Activated CD8-positive, alpha-beta T cell treated with anti-CD3 and anti-CD28 coated beads, Interleukin-2, amount 10 ng/mL, durations not matched to agents 7 days and 5 days (primary cell): ENCODE measurements at regions not wholly inside any gene's neighbourhood (a gene's known extent, or its start where the extent isn't known, plus 50 kb on each side); places are given as distances from the start of the nearest gene placed in this dataset.

Experiments used
- ATAC-seq: fragments of 150-1000 bp; cut with Tn5 transposase; one replicate; pipeline ENCODE4 v1.10.0; 2021; ENCODE audit warnings: moderate library complexity
- CTCF ChIA-PET: fragments of 350-600 bp; sonication (Branson Sonifier 250); formaldehyde crosslinking; loops from one replicate; lab custom pipeline; 2021; ENCODE audit warnings: antibody characterized with exemption; lab: Charles Lee
- POLR2A ChIA-PET: fragments of 350-600 bp; sonication (Branson Sonifier 250); formaldehyde crosslinking; loops from one replicate; lab custom pipeline; 2021; ENCODE audit warnings: antibody characterized with exemption; lab: Charles Lee
- DNase-seq: peaks from one replicate; pipeline ENCODE4 v3.0.0-alpha.2; 2020
- H3K27ac Mint-ChIP-seq: one replicate; pipeline ENCODE4 v1.8.0; 2021; ENCODE audit warnings: mild to moderate bottlenecking, mixed read lengths
- H3K27me3 Mint-ChIP-seq: one replicate; pipeline ENCODE4 v1.8.0; 2021; ENCODE audit warnings: low read depth, mixed read lengths
- H3K36me3 Mint-ChIP-seq: one replicate; pipeline ENCODE4 v1.8.0; 2021; ENCODE audit warnings: low read depth, mixed read lengths
- H3K4me1 Mint-ChIP-seq: one replicate; pipeline ENCODE4 v1.8.0; 2021; ENCODE audit warnings: low read depth, mixed read lengths
- H3K4me3 Mint-ChIP-seq: one replicate; pipeline ENCODE4 v1.8.0; 2021; ENCODE audit warnings: mild to moderate bottlenecking, mixed read lengths
- H3K9me3 Mint-ChIP-seq: one replicate; pipeline ENCODE4 v1.8.0; 2022; ENCODE audit warnings: mixed read lengths; ENCODE audit not compliant: insufficient read depth

- ATAC-seq (no peak), DNase-seq (no peak)
- no peaks in the 10 kb centered on the region for H3K4me1 Mint-ChIP-seq
- H3K27me3 Mint-ChIP-seq = no peaks in the 10 kb centered on the region
- no peaks in the 10 kb centered on the region for H3K9me3 Mint-ChIP-seq
- no peak overlapping the region for H3K27ac Mint-ChIP-seq
- H3K4me3 Mint-ChIP-seq = no peak overlapping the region
- H3K36me3 Mint-ChIP-seq = no peaks in the 10 kb centered on the region
- ChIA-PET CTCF (interaction anchor here (1.2 kb wide), 1 partner anchor 1077 kb away, joined by 3 read pairs; no protein-coding TSS in a partner anchor), POLR2A (no interaction called here)
Observed at GRCh38 chr20:39886650-39887190, 802.3 kb downstream of the MAFB start.

GRCh38 chr20:39885975-39886649 is 802.9 kb downstream of the MAFB start:
- no peak for ATAC-seq
- CTCF ChIA-PET = no interaction called here
- H3K36me3 Mint-ChIP-seq = no peaks in the 10 kb centered on the region
- no peak overlapping the region for H3K27ac Mint-ChIP-seq
- DNase-seq = peak; percentile 21
- POLR2A ChIA-PET = no interaction called here
- no peak overlapping the region for H3K4me3 Mint-ChIP-seq
- H3K4me1 Mint-ChIP-seq = no peaks in the 10 kb centered on the region
- H3K9me3 Mint-ChIP-seq = no peaks in the 10 kb centered on the region
- H3K27me3 Mint-ChIP-seq = no peaks in the 10 kb centered on the region

GRCh38 chr20:39882806-39883205 is 806.2 kb downstream of the MAFB start:
- CTCF ChIA-PET = interaction anchor here (1.0 kb wide), 1 partner anchor 9 kb away, joined by 3 read pairs; no protein-coding TSS in a partner anchor
- DNase-seq (no peak), ATAC-seq (no peak)
- no peak overlapping the region for H3K27ac Mint-ChIP-seq
- no peaks in the 10 kb centered on the region for H3K36me3 Mint-ChIP-seq
- POLR2A ChIA-PET = no interaction called here
- no peak overlapping the region for H3K4me3 Mint-ChIP-seq
- no peaks in the 10 kb centered on the region for H3K27me3 Mint-ChIP-seq
- H3K4me1 Mint-ChIP-seq = no peaks in the 10 kb centered on the region
- no peaks in the 10 kb centered on the region for H3K9me3 Mint-ChIP-seq

GRCh38 chr20:39880890-39881289 is 808.1 kb downstream of the MAFB start:
- Mint-ChIP-seq H3K27me3 (no peaks in the 10 kb centered on the region), H3K9me3 (no peaks in the 10 kb centered on the region), H3K36me3 (no peaks in the 10 kb centered on the region), H3K4me1 (no peaks in the 10 kb centered on the region), H3K4me3 (no peak overlapping the region), H3K27ac (no peak overlapping the region)
- ChIA-PET POLR2A (no interaction called here), CTCF (no interaction called here)
- DNase-seq (no peak), ATAC-seq (no peak)

- ChIA-PET CTCF (no interaction called here), POLR2A (no interaction called here)
- H3K27me3 Mint-ChIP-seq = no peaks in the 10 kb centered on the region
- no peaks in the 10 kb centered on the region for H3K36me3 Mint-ChIP-seq
- H3K9me3 Mint-ChIP-seq = no peaks in the 10 kb centered on the region
- no peak overlapping the region for H3K27ac Mint-ChIP-seq
- no peak overlapping the region for H3K4me3 Mint-ChIP-seq
- no peaks in the 10 kb centered on the region for H3K4me1 Mint-ChIP-seq
- DNase-seq (no peak), ATAC-seq (no peak)
Observed at GRCh38 chr20:39879296-39879695, 809.7 kb downstream of the MAFB start.

DNA sequence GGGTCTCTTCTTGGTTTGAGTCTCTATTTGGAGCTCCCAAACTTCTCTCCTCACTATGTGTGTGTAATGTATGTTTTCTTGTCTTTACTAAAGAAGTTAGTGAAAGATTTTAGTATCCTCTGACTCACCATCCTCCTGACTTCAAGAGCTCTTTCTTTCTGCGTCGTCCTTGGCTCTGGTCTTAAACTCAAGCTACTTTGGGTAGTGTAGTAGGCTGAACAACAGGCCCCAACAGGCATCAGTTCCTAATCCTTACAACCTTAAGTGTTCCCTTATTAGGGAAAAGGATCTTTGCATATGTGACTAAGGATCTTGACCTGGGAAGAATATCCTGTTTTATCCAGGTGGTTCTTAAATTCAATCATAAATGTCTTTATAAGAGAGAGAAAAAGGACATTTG is 810.2 kb downstream of the MAFB start:
- ChIA-PET CTCF (interaction anchor here (0.7 kb wide), 1 partner anchor 811 kb away, joined by 3 read pairs; no protein-coding TSS in a partner anchor), POLR2A (no interaction called here)
- no peaks in the 10 kb centered on the region for H3K36me3 Mint-ChIP-seq
- H3K4me3 Mint-ChIP-seq = no peak overlapping the region
- no peak for ATAC-seq
- no peak overlapping the region for H3K27ac Mint-ChIP-seq
- no peaks in the 10 kb centered on the region for H3K4me1 Mint-ChIP-seq
- no peaks in the 10 kb centered on the region for H3K9me3 Mint-ChIP-seq
- no peak for DNase-seq
- H3K27me3 Mint-ChIP-seq = no peaks in the 10 kb centered on the region

- no peak for DNase-seq
- CTCF ChIA-PET = interaction anchor here (0.7 kb wide), 1 partner anchor 812 kb away, joined by 3 read pairs; no protein-coding TSS in a partner anchor
- H3K27me3 Mint-ChIP-seq = no peaks in the 10 kb centered on the region
- H3K4me1 Mint-ChIP-seq = no peaks in the 10 kb centered on the region
- H3K9me3 Mint-ChIP-seq = no peaks in the 10 kb centered on the region
- H3K27ac Mint-ChIP-seq = no peak overlapping the region
- no peak overlapping the region for H3K4me3 Mint-ChIP-seq
- ATAC-seq = no peak
- no peaks in the 10 kb centered on the region for H3K36me3 Mint-ChIP-seq
- POLR2A ChIA-PET = no interaction called here
Observed at GRCh38 chr20:39878320-39878719, 810.7 kb downstream of the MAFB start.

GRCh38 chr20:39877788-39878187 is 811.2 kb downstream of the MAFB start:
- Mint-ChIP-seq H3K36me3 (no peaks in the 10 kb centered on the region), H3K9me3 (no peaks in the 10 kb centered on the region), H3K27me3 (no peaks in the 10 kb centered on the region), H3K27ac (no peak overlapping the region), H3K4me3 (no peak overlapping the region), H3K4me1 (no peaks in the 10 kb centered on the region)
- ChIA-PET POLR2A (no interaction called here), CTCF (interaction anchor here (0.7 kb wide), 1 partner anchor 812 kb away, joined by 3 read pairs; no protein-coding TSS in a partner anchor)
- ATAC-seq (no peak), DNase-seq (no peak)

DNA sequence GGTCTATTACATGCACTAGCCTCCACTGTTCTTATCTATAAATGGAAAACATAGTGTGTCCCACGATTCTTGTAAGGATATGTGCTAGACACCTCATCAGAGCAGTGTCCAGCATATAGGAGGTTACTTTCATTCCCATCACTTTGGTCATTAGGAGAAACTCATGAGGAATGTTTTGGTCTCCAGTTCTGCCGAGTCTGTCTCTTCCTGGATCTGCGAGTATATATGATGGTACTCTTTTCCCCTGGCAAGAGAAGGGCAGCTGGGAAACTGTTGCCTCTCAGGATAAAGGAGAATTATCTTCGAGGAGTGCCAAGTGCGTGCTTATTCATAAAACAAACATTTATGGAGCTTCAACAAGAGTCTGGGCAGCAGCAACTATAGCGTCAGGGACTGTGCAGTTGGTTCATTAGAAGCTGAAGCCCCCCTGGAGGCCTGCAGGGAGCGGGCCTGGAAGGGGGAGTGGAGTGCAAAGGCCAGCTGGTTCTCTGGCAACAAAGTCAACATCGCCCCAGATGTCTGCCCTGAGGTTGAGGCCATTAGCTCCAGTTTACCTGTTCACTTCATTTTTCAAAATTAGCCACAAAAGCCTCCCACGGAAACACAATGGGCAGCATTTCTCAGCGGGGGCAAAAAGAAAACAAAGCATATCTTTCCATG is 811.9 kb downstream of the MAFB start:
- ChIA-PET CTCF (no interaction called here), POLR2A (no interaction called here)
- no peak overlapping the region for H3K4me3 Mint-ChIP-seq
- DNase-seq (no peak), ATAC-seq (no peak)
- no peaks in the 10 kb centered on the region for H3K4me1 Mint-ChIP-seq
- no peaks in the 10 kb centered on the region for H3K27me3 Mint-ChIP-seq
- H3K36me3 Mint-ChIP-seq = no peaks in the 10 kb centered on the region
- no peaks in the 10 kb centered on the region for H3K9me3 Mint-ChIP-seq
- no peak overlapping the region for H3K27ac Mint-ChIP-seq

DNA sequence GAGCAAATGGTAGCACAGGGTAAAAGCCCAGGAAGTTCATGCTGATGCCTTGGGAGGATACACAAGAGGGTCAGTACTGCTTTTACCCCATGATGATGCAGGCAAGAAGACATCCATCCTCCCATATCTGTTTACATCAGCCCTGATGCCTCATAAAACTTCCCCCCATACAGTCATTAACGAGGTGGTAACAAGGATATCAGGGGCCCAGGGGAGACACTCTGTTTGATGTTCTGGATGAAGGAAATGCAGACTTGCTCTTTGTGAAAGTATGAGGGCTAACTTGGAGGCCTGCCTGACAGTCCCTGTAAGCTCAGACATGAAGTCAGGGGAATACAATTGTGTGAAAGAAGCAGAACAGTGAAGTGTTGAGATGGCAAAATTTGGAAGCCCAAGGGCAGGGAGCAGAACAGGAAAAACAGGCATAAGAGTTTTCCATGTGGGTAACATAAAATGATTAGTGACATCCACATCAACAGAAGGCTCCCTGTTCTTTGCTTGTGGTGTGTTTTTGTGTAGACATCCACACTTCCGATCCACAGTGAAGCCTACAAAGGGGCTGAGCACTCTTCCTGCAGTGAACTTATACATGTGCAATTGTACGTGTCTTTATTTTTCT is 813.4 kb downstream of the MAFB start:
- H3K4me1 Mint-ChIP-seq = no peaks in the 10 kb centered on the region
- POLR2A ChIA-PET = no interaction called here
- no peak for ATAC-seq
- no peak overlapping the region for H3K27ac Mint-ChIP-seq
- no peak for DNase-seq
- H3K36me3 Mint-ChIP-seq = no peaks in the 10 kb centered on the region
- CTCF ChIA-PET = no interaction called here
- no peaks in the 10 kb centered on the region for H3K9me3 Mint-ChIP-seq
- no peaks in the 10 kb centered on the region for H3K27me3 Mint-ChIP-seq
- H3K4me3 Mint-ChIP-seq = no peak overlapping the region

DNA sequence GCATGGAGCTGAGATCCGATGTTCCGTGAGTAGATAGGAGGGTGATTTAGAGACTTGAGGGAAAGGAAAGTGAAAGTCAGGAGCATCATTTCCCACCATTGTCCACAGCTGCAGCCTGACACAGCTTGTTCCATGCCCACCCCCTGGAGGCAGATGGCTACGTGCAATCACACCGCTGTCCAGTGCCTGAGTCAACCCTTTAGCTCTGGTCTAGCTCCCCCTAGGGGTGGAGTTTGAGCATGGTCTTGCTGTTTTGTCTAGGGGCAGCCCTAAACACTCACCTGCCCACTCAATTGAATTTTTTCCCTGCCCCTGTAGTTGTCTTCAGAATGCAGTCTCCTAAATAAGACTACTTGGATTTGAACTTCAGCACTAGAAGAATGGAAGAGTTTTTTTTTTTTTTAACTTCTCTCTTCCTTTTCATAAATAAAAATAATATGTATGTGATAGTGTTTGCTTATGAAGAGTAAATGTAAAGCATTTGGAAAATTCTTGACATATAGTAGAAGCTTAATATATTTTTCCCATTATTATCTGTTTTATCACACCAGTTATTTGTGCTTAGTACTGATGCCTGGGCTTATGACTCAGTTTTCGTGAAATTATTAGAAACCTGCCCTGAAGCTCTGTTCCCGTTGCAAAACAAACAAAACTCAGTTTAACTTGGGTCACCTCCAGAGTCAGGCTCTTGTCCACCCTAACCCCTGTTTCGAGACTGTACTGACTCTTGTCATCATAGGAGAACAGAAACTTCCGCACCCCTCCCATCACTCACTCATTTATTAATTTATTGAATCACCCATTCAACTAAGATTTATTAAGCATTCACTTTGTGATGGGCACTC is 814.8 kb downstream of the MAFB start:
- no peaks in the 10 kb centered on the region for H3K9me3 Mint-ChIP-seq
- DNase-seq = peak; percentile 45
- ATAC-seq = no peak

More for the DNA sequence above, 814.8 kb downstream of the MAFB start:
- H3K27me3 Mint-ChIP-seq = no peaks in the 10 kb centered on the region
- CTCF ChIA-PET = interaction anchor here (0.8 to 1.6 kb wide), 3 partner anchors 9 to 761 kb away, joined by 3 to 9 read pairs (median 3); no protein-coding TSS in a partner anchor
- no peak overlapping the region for H3K4me3 Mint-ChIP-seq
- H3K4me1 Mint-ChIP-seq = no peaks in the 10 kb centered on the region
- POLR2A ChIA-PET = no interaction called here
- H3K36me3 Mint-ChIP-seq = no peaks in the 10 kb centered on the region
- no peak overlapping the region for H3K27ac Mint-ChIP-seq
